GM18873 (cell line): ENCODE measurements at regions not wholly inside any gene's neighbourhood (a gene's known extent, or its start where the extent isn't known, plus 50 kb on each side); places are given as distances from the start of the nearest gene placed in this dataset.

Experiments
- ATAC-seq: cut with Tn5 transposase; IDR thresholded peaks from one replicate; pipeline ENCODE4 v1.9.1; 2021; ENCODE audit warnings: mild to moderate bottlenecking, moderate library complexity, moderate number of reproducible peaks; ENCODE audit not compliant: unreplicated experiment, low FRiP score

- ATAC-seq = no peak
These were observed 117.6 kb upstream of the SPRY2 start for GRCh38 chr13:80458543-80458942.

GRCh38 chr13:80454245-80454644, 113.3 kb upstream of the SPRY2 start:
- peak; percentile 58 for ATAC-seq

GRCh38 chr13:80452279-80452678, 111.4 kb upstream of the SPRY2 start:
- ATAC-seq = no peak

- no peak for ATAC-seq
These were observed 110.7 kb upstream of the SPRY2 start for GRCh38 chr13:80451641-80452040.

GRCh38 chr13:80450386-80450785, 109.5 kb upstream of the SPRY2 start:
- no peak for ATAC-seq

- ATAC-seq = no peak
These were observed 107.8 kb upstream of the SPRY2 start for GRCh38 chr13:80448725-80449124.

GRCh38 chr13:80447747-80448146, 106.8 kb upstream of the SPRY2 start:
- no peak for ATAC-seq

GRCh38 chr13:80444240-80445015, 103.5 kb upstream of the SPRY2 start:
- ATAC-seq = no peak

GRCh38 chr13:80442609-80443008, 101.7 kb upstream of the SPRY2 start:
- ATAC-seq = no peak

- no peak for ATAC-seq
These were observed 101.0 kb upstream of the SPRY2 start for GRCh38 chr13:80441968-80442367.

- no peak for ATAC-seq
These were observed 97.6 kb upstream of the SPRY2 start for GRCh38 chr13:80438521-80438920.

GRCh38 chr13:80437231-80437630, 96.3 kb upstream of the SPRY2 start:
- no peak for ATAC-seq

GRCh38 chr13:80436571-80437169, 95.7 kb upstream of the SPRY2 start:
- ATAC-seq = no peak

GRCh38 chr13:80430561-80430960, 89.6 kb upstream of the SPRY2 start:
- ATAC-seq = no peak

- no peak for ATAC-seq
These were observed 87.6 kb upstream of the SPRY2 start for GRCh38 chr13:80428349-80429096.

- ATAC-seq = no peak
These were observed 78.5 kb upstream of the SPRY2 start for GRCh38 chr13:80419416-80419815.

- ATAC-seq = no peak
These were observed 72.7 kb upstream of the SPRY2 start for GRCh38 chr13:80413611-80414010.

- no peak for ATAC-seq
These were observed 67.3 kb upstream of the SPRY2 start for GRCh38 chr13:80408270-80408669.

- ATAC-seq = no peak
These were observed 60.0 kb upstream of the SPRY2 start for GRCh38 chr13:80400865-80401426.

- no peak for ATAC-seq
These were observed 59.4 kb upstream of the SPRY2 start for GRCh38 chr13:80400164-80400864.
